B cell (primary cell): ENCODE measurements at regions not wholly inside any gene's neighbourhood (a gene's known extent, or its start where the extent isn't known, plus 50 kb on each side); places are given as distances from the start of the nearest gene placed in this dataset.

Experiments used
- ATAC-seq: fragments of 200-7000 bp; cut with Tn5 transposase; one replicate; pipeline ENCODE4 v1.10.0; 2021; ENCODE audit warnings: low read depth, mild to moderate bottlenecking, moderate number of reproducible peaks, moderate library complexity
- CTCF ChIA-PET: fragments of 350-600 bp; sonication (Branson Sonifier 250); formaldehyde crosslinking; loops from one replicate; lab custom pipeline; 2021; ENCODE audit warnings: antibody characterized with exemption, inconsistent platforms; lab: Charles Lee
- POLR2A ChIA-PET: fragments of 350-600 bp; sonication (Branson Sonifier 250); formaldehyde crosslinking; loops from one replicate; lab custom pipeline; 2021; ENCODE audit warnings: antibody characterized with exemption; lab: Charles Lee
- DNase-seq: peaks from one replicate; pipeline ENCODE4 v3.0.0; 2013
- H2AFZ ChIP-seq: 2 replicates; pipeline ENCODE4 v1.6.1; 2012; ENCODE audit warnings: mild to moderate bottlenecking, low read depth, low read length; ENCODE audit not compliant: insufficient read depth, poor library complexity, severe bottlenecking
- H3K27ac ChIP-seq, 2 donors: 1 replicate in 1 of 2; 2 replicates in 1 of 2; pipeline ENCODE4 v1.5.1; 2012 to 2013; ENCODE audit warnings: low read length in 2 of 2, mild to moderate bottlenecking in 2 of 2, moderate library complexity in 1 of 2
- H3K27me3 ChIP-seq, 4 experiments: fragments of 200-600 bp in 1 of 4; sonication (generic) in 1 of 4; replicated peaks in 1 of 4; 1 replicate in 2 of 4; 2 replicates in 2 of 4; pipeline versions ENCODE4 v1.6.1 to v1.7.0; 2013 to 2016; ENCODE audit warnings: low read length in 3 of 4, mild to moderate bottlenecking in 2 of 4, mixed read lengths in 1 of 4, moderate library complexity in 1 of 4; ENCODE audit not compliant: insufficient read depth in 4 of 4, control insufficient read depth in 3 of 4; ENCODE audit errors: control extremely low read depth in 1 of 4
- H3K36me3 ChIP-seq, 2 experiments: replicated peaks in 1 of 2; 1 replicate in 1 of 2; 2 replicates in 1 of 2; pipeline versions ENCODE4 v1.6.1 to v1.7.1; 2013; ENCODE audit warnings: low read length in 1 of 2; ENCODE audit not compliant: insufficient read depth in 2 of 2, control insufficient read depth in 1 of 2; ENCODE audit errors: control extremely low read depth in 1 of 2, extremely low read depth in 1 of 2
- H3K4me1 ChIP-seq, 2 donors: fragments of 200-600 bp in 1 of 2; sonication (generic) in 1 of 2; 1 replicate in 1 of 2; 2 replicates in 1 of 2; pipeline versions ENCODE4 v1.5.1 to v1.6.1; 2013 to 2017; ENCODE audit warnings: low read length in 2 of 2; ENCODE audit not compliant: control insufficient read depth in 2 of 2, insufficient read depth in 2 of 2
- H3K4me2 ChIP-seq: replicated peaks from 2 replicates; pipeline ENCODE3; 2012; ENCODE audit warnings: mild to moderate bottlenecking, low read depth, low read length; ENCODE audit not compliant: poor library complexity, severe bottlenecking
- H3K4me3 ChIP-seq, 5 experiments: fragments of 200-600 bp in 1 of 5; sonication (generic) in 1 of 5; 1 replicate in 3 of 5; 2 replicates in 2 of 5; pipeline versions ENCODE4 v1.5.1 to v1.7.0; 2011 to 2016; ENCODE audit warnings: low read length in 4 of 5, mild to moderate bottlenecking in 4 of 5, low read depth in 2 of 5, control low read depth in 1 of 5, moderate library complexity in 1 of 5; ENCODE audit not compliant: insufficient read depth in 1 of 5; ENCODE audit errors: control extremely low read depth in 1 of 5, extremely low read depth in 1 of 5
- H3K79me2 ChIP-seq: fragments of 200-600 bp; sonication (generic); one replicate; pipeline ENCODE4 v1.6.0; 2016; ENCODE audit warnings: low read length; ENCODE audit not compliant: control insufficient read depth, insufficient read depth
- H3K9ac ChIP-seq: fragments of 200-600 bp; sonication (generic); 2 replicates; pipeline ENCODE4 v1.6.1; 2017; ENCODE audit warnings: mild to moderate bottlenecking, low read length, moderate library complexity
- H3K9me3 ChIP-seq, 3 donors: one replicate each; pipeline versions ENCODE4 v1.6.1 to v1.7.1; 2013; ENCODE audit warnings: low read length in 2 of 3; ENCODE audit not compliant: control insufficient read depth in 2 of 3, insufficient read depth in 1 of 3; ENCODE audit errors: control extremely low read depth in 1 of 3
- H4K20me1 ChIP-seq: 2 replicates; pipeline ENCODE4 v1.6.0; 2012; ENCODE audit warnings: mild to moderate bottlenecking, low read length; ENCODE audit not compliant: insufficient read depth, control insufficient read depth, poor library complexity, severe bottlenecking
- H3K27ac Mint-ChIP-seq: one replicate; pipeline ENCODE4 v1.8.0; 2021; ENCODE audit warnings: mixed read lengths
- H3K27me3 Mint-ChIP-seq: one replicate; pipeline ENCODE4 v1.8.0; 2021; ENCODE audit warnings: mixed read lengths
- H3K4me1 Mint-ChIP-seq: one replicate; pipeline ENCODE4 v1.8.0; 2021; ENCODE audit warnings: mixed read lengths
- H3K4me3 Mint-ChIP-seq: one replicate; pipeline ENCODE4 v1.8.0; 2021; ENCODE audit warnings: mixed read lengths
- H3K9me3 Mint-ChIP-seq: one replicate; pipeline ENCODE4 v1.8.0; 2022; ENCODE audit warnings: mixed read lengths; ENCODE audit not compliant: insufficient read depth
- CTCF ChIP-seq: fragments of 200-600 bp; IDR thresholded peaks from one replicate; pipeline ENCODE4 v1.8.0; 2022; ENCODE audit warnings: antibody characterized with exemption, mild to moderate bottlenecking
- EZH2 ChIP-seq: IDR thresholded peaks from 2 replicates; pipeline ENCODE4 v1.6.1; 2012; ENCODE audit warnings: borderline replicate concordance, low read depth, mild to moderate bottlenecking, moderate library complexity, low read length; ENCODE audit not compliant: insufficient read depth, poor library complexity, severe bottlenecking
- WGBS: methylation state at CpG from one replicate; pipeline ENCODE4 v1.1.5; 2013; ENCODE audit warnings: missing lambda C conversion rate; ENCODE audit not compliant: insufficient coverage; 5-methylcytosine and 5-hydroxymethylcytosine counted together
- intact Hi-C: fragments of 100-400 bp; cut with micrococcal nuclease; formaldehyde crosslinking; loops from one replicate; pipeline ENCODE4 v1.10.0; 2022

DNA sequence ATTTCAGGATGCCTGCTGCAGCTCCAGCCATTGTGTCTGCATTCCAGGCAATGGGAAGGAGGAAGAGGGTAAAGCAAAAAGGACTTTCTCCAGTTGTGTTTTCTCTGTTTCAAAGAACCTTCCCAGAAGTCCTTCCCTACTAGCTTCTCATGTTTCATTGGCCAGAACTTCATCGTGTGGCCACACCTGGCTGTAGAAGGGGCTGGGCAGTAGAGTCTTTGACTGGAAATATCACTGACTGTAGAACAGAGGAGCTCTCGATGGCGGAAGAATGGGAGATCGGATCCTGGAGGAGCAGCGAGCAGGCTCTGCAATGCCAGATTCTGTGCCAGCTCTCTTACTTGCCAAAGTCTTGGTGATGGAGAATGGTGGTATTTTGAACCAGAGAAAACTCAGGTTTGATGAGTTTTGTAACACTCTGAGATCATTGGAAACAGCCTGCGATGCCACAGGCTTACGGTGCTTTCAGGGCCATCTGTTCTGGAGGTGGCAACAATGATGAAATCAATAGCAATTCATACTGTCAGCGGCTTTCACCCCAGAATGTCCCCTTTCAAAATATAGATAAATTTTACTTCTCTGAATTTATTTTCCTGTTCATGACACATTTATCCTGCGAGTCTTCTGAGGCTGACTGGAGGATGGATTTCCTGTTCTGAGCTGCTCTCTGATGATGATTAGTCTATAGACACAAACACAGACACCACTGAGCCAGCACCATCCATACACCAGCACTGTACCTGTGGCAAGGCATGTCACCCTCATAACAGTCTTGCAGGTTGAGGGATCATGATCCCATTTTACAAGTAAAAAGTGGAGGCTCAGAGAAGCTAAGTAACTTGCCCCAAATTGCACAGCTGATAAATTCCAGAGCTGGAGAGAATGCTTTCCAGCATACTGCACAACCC lies 204.2 kb downstream of the EMX2 start:
- WGBS, result 92% methylated on average over 6 of the region's 9 CpGs
- ATAC-seq, result no peak

More for the DNA sequence above, 204.2 kb downstream of the EMX2 start:
- Histone ChIP-seq H4K20me1 (no peaks in the 10 kb centered on the region), H3K9ac (no peak overlapping the region), H3K4me1 (no peaks in the 10 kb centered on the region), H3K36me3 (no peaks in the 10 kb centered on the region), H3K4me2 (no peak overlapping the region), H3K79me2 (no peaks in the 10 kb centered on the region), H3K27me3 (no peaks in the 10 kb centered on the region), H2AFZ (no peak overlapping the region), H3K4me3 (no peak overlapping the region), H3K9me3 (peaks cover 0 to 4% (median 0%) of the 10 kb centered on the region in 3 donors), H3K27ac (no peak overlapping the region)
- no peak overlapping the region for H3K4me3 Mint-ChIP-seq
- H3K27ac Mint-ChIP-seq, result no peak overlapping the region
- no peaks in the 10 kb centered on the region for H3K9me3 Mint-ChIP-seq
- POLR2A ChIA-PET, result no interaction called here
- CTCF ChIA-PET, result no interaction called here
- intact Hi-C loops, result no loop called here
- H3K4me1 Mint-ChIP-seq, result no peaks in the 10 kb centered on the region
- no peak for TF ChIP-seq CTCF
- no peak for TF ChIP-seq EZH2
- no peak for DNase-seq
- peaks cover 4% of the 10 kb centered on the region for H3K27me3 Mint-ChIP-seq
